ENCODE measurements at regions not wholly inside any gene's neighbourhood (a gene's known extent, or its start where the extent isn't known, plus 50 kb on each side); places are given as distances from the start of the nearest gene placed in this dataset.

- Histone ChIP-seq H3K9ac (ENCODE audit: insufficient read depth, low read depth, low read length) (no peak overlapping the region), H3K79me2 (ENCODE audit: insufficient read depth, low read length) (no peaks in the 10 kb centered on the region), H2AFZ (ENCODE audit: low read length) (no peak overlapping the region), H3K4me3 (replicated peaks in 1 of 3; ENCODE audit: insufficient read depth in 1 of 3, low read depth in 2 of 3, low read length in 3 of 3) (no peak overlapping the region), H3K27ac (ENCODE audit: extremely low read length, insufficient read depth, low read length) (no peak overlapping the region), H4K20me1 (ENCODE audit: insufficient read depth, low read length) (no peaks in the 10 kb centered on the region), H3K4me2 (ENCODE audit: low read depth, low read length) (no peak overlapping the region), H3K4me1 (ENCODE audit: insufficient read depth, low read length) (peaks cover 41% of the 10 kb centered on the region), H3K36me3 (replicated peaks in 1 of 2; ENCODE audit: control insufficient read depth in 1 of 2, insufficient read depth in 2 of 2, low read length in 2 of 2) (no peaks in the 10 kb centered on the region), H3K27me3 (ENCODE audit: control insufficient read depth in 1 of 2, insufficient read depth in 2 of 2, low read length in 2 of 2) (no peaks in the 10 kb centered on the region; a peak in 1 of 5 replicates), H3K9me3 (ENCODE audit: low read length) (no peaks in the 10 kb centered on the region)
- no peak for ATAC-seq
- intact Hi-C loops (cut with micrococcal nuclease; ENCODE audit: unreplicated experiment), result no loop called here
- in situ Hi-C loops (cut with HindIII; ENCODE audit: extremely low pct_ligation_motif_present, low pct_unique_long_range_greater_than_20kb), result no loop called here
- peak; percentile 37 for DNase-seq (ENCODE audit: low spot score)
- WGBS (ENCODE audit: low lambda C conversion rate), result 74% methylated on average over 9 of the region's 9 CpGs
- TF ChIP-seq CREM (IDR thresholded peaks at IDR 0.05) (no peak), CREM (CRISPR knock-in tag; IDR thresholded peaks at IDR 0.05) (no peak), RFX3 (CRISPR knock-in tag; IDR thresholded peaks at IDR 0.05) (peak; percentile 80), RFX1 (IDR thresholded peaks at IDR 0.05) (peak; percentile 47)
- no TSS peak for BruUV-seq (replicated peaks)
- FAIRE-seq, result no peak
- ChIA-PET POLR2A (no interaction called here), CTCF (ENCODE audit: low intra/inter-chr PET ratio, low total read pairs) (no interaction called here)
Observed at GRCh38 chr18:22066083-22066485, 103.3 kb upstream of the GATA6 start.

GRCh38 chr18:22067109-22067508 lies 102.3 kb upstream of the GATA6 start:
- H3K79me2 ChIP-seq (ENCODE audit: insufficient read depth, low read length), result no peaks in the 10 kb centered on the region
- H3K36me3 ChIP-seq (replicated peaks in 1 of 2; ENCODE audit: control insufficient read depth in 1 of 2, insufficient read depth in 2 of 2, low read length in 2 of 2), result no peaks in the 10 kb centered on the region
- H3K4me1 ChIP-seq (ENCODE audit: insufficient read depth, low read length), result peaks cover 36% of the 10 kb centered on the region
- no peak for ATAC-seq
- BruUV-seq (replicated peaks), result no TSS peak
- in situ Hi-C loops (cut with HindIII; ENCODE audit: extremely low pct_ligation_motif_present, low pct_unique_long_range_greater_than_20kb) (no loop called here), intact Hi-C loops (cut with micrococcal nuclease; ENCODE audit: unreplicated experiment) (no loop called here)
- CTCF ChIA-PET (ENCODE audit: low intra/inter-chr PET ratio, low total read pairs), result no interaction called here
- WGBS (ENCODE audit: low lambda C conversion rate), result 56% methylated on average over 2 of the region's 2 CpGs
- H3K27me3 ChIP-seq (ENCODE audit: control insufficient read depth in 1 of 2, insufficient read depth in 2 of 2, low read length in 2 of 2), result no peaks in the 10 kb centered on the region; a peak in 1 of 5 replicates
- POLR2A ChIA-PET, result no interaction called here
- H3K27ac ChIP-seq (ENCODE audit: extremely low read length, insufficient read depth, low read length), result no peak overlapping the region
- H2AFZ ChIP-seq (ENCODE audit: low read length), result no peak overlapping the region
- no peaks in the 10 kb centered on the region for H4K20me1 ChIP-seq (ENCODE audit: insufficient read depth, low read length)
- DNase-seq (ENCODE audit: low spot score), result no peak
- no peak overlapping the region for H3K4me2 ChIP-seq (ENCODE audit: low read depth, low read length)
- H3K4me3 ChIP-seq (replicated peaks in 1 of 3; ENCODE audit: insufficient read depth in 1 of 3, low read depth in 2 of 3, low read length in 3 of 3), result no peak overlapping the region
- no peak overlapping the region for H3K9ac ChIP-seq (ENCODE audit: insufficient read depth, low read depth, low read length)
- no peak for FAIRE-seq
- no peaks in the 10 kb centered on the region for H3K9me3 ChIP-seq (ENCODE audit: low read length)
- TF ChIP-seq ZNF891 (CRISPR knock-in tag; IDR thresholded peaks at IDR 0.05) (no peak), CHCHD3 (CRISPR knock-in tag; IDR thresholded peaks at IDR 0.05) (no peak), THRA (CRISPR knock-in tag; IDR thresholded peaks at IDR 0.05; ENCODE audit: borderline replicate concordance) (no peak), FOXJ3 (CRISPR knock-in tag; IDR thresholded peaks at IDR 0.05; ENCODE audit: borderline replicate concordance) (no peak), TFAP4 (IDR thresholded peaks at IDR 0.05; ENCODE audit: borderline replicate concordance, low read depth) (no peak), ARNTL (CRISPR knock-in tag; IDR thresholded peaks at IDR 0.05) (no peak), ZNF746 (CRISPR knock-in tag; IDR thresholded peaks at IDR 0.05) (no peak), CBX1 (IDR thresholded peaks at IDR 0.05; ENCODE audit: low read depth) (no peak), CAMTA2 (CRISPR knock-in tag; IDR thresholded peaks at IDR 0.05; ENCODE audit: borderline replicate concordance) (no peak), UBTF (CRISPR knock-in tag; IDR thresholded peaks at IDR 0.05) (no peak), SMAD3 (CRISPR knock-in tag; IDR thresholded peaks at IDR 0.05) (no peak), SIN3B (IDR thresholded peaks at IDR 0.05; ENCODE audit: low read length) (no peak)
